Fibroblast of lung (primary cell): ENCODE measurements at regions not wholly inside any gene's neighbourhood (a gene's known extent, or its start where the extent isn't known, plus 50 kb on each side); places are given as distances from the start of the nearest gene placed in this dataset.

Experiments
- CTCF ChIP-seq, 2 donors: IDR thresholded peaks in 1 of 2; conservative IDR thresholded peaks in 1 of 2; 1 replicate in 1 of 2; 2 replicates in 1 of 2; pipeline ENCODE4 v1.5.1; 2011 to 2012; ENCODE audit warnings: low read length in 2 of 2, control low read depth in 1 of 2, inconsistent platforms in 1 of 2, low read depth in 1 of 2, mild to moderate bottlenecking in 1 of 2
- EZH2 ChIP-seq: IDR thresholded peaks from 2 replicates; pipeline ENCODE4 v1.5.1; 2012; ENCODE audit warnings: low read length, control low read depth, mild to moderate bottlenecking; ENCODE audit errors: missing control alignments

- no peak for TF ChIP-seq CTCF (conservative IDR thresholded peaks at IDR 0.05 in 1 of 2, IDR thresholded peaks at IDR 0.05 in 1 of 2; ENCODE audit: low read depth in 1 of 2, low read length in 2 of 2)
- TF ChIP-seq EZH2, result no peak
Measured at GRCh38 chr6:9801249-9801754, 613.6 kb downstream of the TFAP2A start.
